ENCODE measurements at regions not wholly inside any gene's neighbourhood (a gene's known extent, or its start where the extent isn't known, plus 50 kb on each side); places are given as distances from the start of the nearest gene placed in this dataset.

DNA sequence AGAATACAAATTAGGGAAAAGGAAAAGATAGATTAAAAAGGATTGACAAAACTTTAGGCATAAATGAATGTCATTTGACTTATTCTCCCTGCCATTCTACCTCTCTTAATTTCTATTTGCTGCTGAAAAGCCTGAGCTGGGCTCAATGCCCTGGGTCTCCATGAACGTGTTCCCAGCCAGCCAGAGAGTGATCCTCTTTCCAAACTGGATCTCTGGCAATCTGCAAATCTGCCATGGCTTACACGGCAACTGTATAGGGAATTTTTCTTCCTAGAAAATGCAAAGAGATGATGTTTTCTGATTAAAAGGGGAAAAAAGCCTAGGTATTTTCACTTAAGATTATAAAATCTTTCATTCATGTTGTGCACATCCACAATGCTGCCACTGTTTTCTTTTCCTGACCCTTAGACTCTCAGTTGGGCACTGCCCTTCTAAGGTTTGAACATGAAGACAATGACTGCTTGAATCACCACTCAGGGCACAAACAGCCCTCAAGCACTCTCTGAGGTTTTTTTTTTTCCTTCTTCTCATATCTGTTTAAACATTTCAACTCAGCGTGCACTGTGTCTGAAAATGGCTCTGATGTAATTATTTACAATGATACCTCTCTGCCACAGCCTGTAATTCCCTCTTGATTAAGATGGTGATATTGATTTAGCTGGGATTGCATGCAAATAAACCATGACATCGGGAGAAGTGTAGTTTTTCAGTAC lies 60.3 kb downstream of the DACT1 start:
- in situ Hi-C loops (cut with HindIII; ENCODE audit: extremely low pct_ligation_motif_present, low pct_unique_long_range_greater_than_20kb) (no loop called here), intact Hi-C loops (cut with micrococcal nuclease; ENCODE audit: unreplicated experiment) (no loop called here)
- FAIRE-seq: no peak
- 5% methylated on average over 4 of the region's 4 CpGs for WGBS (ENCODE audit: low lambda C conversion rate)
- H3K9me3 ChIP-seq (ENCODE audit: low read length): no peaks in the 10 kb centered on the region
- ChIA-PET CTCF (ENCODE audit: low intra/inter-chr PET ratio, low total read pairs) (no interaction called here), POLR2A (no interaction called here)
- H3K79me2 ChIP-seq (ENCODE audit: insufficient read depth, low read length): no peaks in the 10 kb centered on the region
- peaks cover 6% of the 10 kb centered on the region for H3K4me1 ChIP-seq (ENCODE audit: insufficient read depth, low read length)
- H3K27ac ChIP-seq (ENCODE audit: extremely low read length, insufficient read depth, low read length): no peak overlapping the region
- no peaks in the 10 kb centered on the region for H3K27me3 ChIP-seq (ENCODE audit: control insufficient read depth in 1 of 2, insufficient read depth in 2 of 2, low read length in 2 of 2)
- H2AFZ ChIP-seq (ENCODE audit: low read length): no peak overlapping the region
- no peak overlapping the region for H3K9ac ChIP-seq (ENCODE audit: insufficient read depth, low read depth, low read length)
- no peak overlapping the region for H3K4me3 ChIP-seq (replicated peaks in 1 of 3; ENCODE audit: insufficient read depth in 1 of 3, low read depth in 2 of 3, low read length in 3 of 3)
- no peak for DNase-seq (ENCODE audit: low spot score)
- H3K4me2 ChIP-seq (ENCODE audit: low read depth, low read length): no peak overlapping the region
- TF ChIP-seq, protein P1, sequence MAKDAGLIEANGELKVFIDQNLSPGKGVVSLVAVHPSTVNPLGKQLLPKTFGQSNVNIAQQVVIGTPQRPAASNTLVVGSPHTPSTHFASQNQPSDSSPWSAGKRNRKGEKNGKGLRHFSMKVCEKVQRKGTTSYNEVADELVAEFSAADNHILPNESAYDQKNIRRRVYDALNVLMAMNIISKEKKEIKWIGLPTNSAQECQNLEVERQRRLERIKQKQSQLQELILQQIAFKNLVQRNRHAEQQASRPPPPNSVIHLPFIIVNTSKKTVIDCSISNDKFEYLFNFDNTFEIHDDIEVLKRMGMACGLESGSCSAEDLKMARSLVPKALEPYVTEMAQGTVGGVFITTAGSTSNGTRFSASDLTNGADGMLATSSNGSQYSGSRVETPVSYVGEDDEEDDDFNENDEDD (CRISPR knock-in tag; IDR thresholded peaks at IDR 0.05; ENCODE audit: borderline replicate concordance): no peak
- TF ChIP-seq ZNF790 (CRISPR knock-in tag; IDR thresholded peaks at IDR 0.05; ENCODE audit: borderline replicate concordance): no peak
- H3K36me3 ChIP-seq (replicated peaks in 1 of 2; ENCODE audit: control insufficient read depth in 1 of 2, insufficient read depth in 2 of 2, low read length in 2 of 2): no peaks in the 10 kb centered on the region
- ATAC-seq: no peak
- BruUV-seq (replicated peaks): no TSS peak
- no peaks in the 10 kb centered on the region for H4K20me1 ChIP-seq (ENCODE audit: insufficient read depth, low read length)

DNA sequence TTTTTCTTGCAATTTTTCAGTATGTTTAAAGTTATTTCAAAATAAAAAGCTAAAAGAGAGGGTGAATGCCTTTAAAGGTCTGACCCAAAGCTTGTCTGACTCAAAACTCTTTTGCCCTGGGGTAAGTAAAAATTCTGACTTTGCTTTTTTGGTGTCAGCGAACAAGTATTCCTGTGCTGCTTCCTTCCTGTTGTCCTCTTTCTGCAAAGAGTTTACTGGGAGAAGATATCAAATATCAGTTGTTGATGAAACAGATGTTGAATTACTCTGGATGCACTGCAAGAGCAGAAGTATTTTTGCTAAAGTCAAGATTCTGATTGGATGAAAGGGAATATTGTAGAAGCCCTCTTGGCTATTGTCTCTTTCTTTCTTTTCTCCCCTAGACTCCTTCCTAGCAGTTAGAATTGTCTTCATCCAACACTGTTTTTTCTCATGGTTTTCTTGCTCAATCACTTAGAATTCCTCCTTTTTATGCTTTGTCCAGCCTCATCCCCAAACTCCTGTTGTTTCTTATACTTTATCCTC lies 62.0 kb downstream of the DACT1 start:
- Histone ChIP-seq H3K36me3 (replicated peaks in 1 of 2; ENCODE audit: control insufficient read depth in 1 of 2, insufficient read depth in 2 of 2, low read length in 2 of 2) (no peaks in the 10 kb centered on the region), H3K4me2 (ENCODE audit: low read depth, low read length) (no peak overlapping the region), H3K27me3 (ENCODE audit: control insufficient read depth in 1 of 2, insufficient read depth in 2 of 2, low read length in 2 of 2) (no peaks in the 10 kb centered on the region), H3K27ac (ENCODE audit: extremely low read length, insufficient read depth, low read length) (no peak overlapping the region), H2AFZ (ENCODE audit: low read length) (no peak overlapping the region), H3K4me1 (ENCODE audit: insufficient read depth, low read length) (no peaks in the 10 kb centered on the region), H3K9ac (ENCODE audit: insufficient read depth, low read depth, low read length) (no peak overlapping the region), H3K9me3 (ENCODE audit: low read length) (no peaks in the 10 kb centered on the region), H4K20me1 (ENCODE audit: insufficient read depth, low read length) (no peaks in the 10 kb centered on the region), H3K4me3 (replicated peaks in 1 of 3; ENCODE audit: insufficient read depth in 1 of 3, low read depth in 2 of 3, low read length in 3 of 3) (no peak overlapping the region), H3K79me2 (ENCODE audit: insufficient read depth, low read length) (no peaks in the 10 kb centered on the region)
- POLR2A ChIA-PET: no interaction called here
- ATAC-seq (no peak), DNase-seq (ENCODE audit: low spot score) (no peak), FAIRE-seq (no peak)
- in situ Hi-C loops (cut with HindIII; ENCODE audit: extremely low pct_ligation_motif_present, low pct_unique_long_range_greater_than_20kb): no loop called here
- 7% methylated on average over 1 of the region's 1 CpG for WGBS (ENCODE audit: low lambda C conversion rate)
- no TSS peak for BruUV-seq (replicated peaks)
- CTCF ChIA-PET (ENCODE audit: low intra/inter-chr PET ratio, low total read pairs): no interaction called here
- intact Hi-C loops (cut with micrococcal nuclease; ENCODE audit: unreplicated experiment): no loop called here
- TF ChIP-seq HNRNPH1 (optimal IDR thresholded peaks at IDR 0.05; ENCODE audit: low read depth, low read length) (no peak), PHF21A (CRISPR knock-in tag; IDR thresholded peaks at IDR 0.05) (no peak), SRSF9 (IDR thresholded peaks at IDR 0.05; ENCODE audit: borderline replicate concordance, insufficient read depth, low read depth, low read length, poor library complexity, severe bottlenecking) (no peak), ZNF382 (CRISPR knock-in tag; IDR thresholded peaks at IDR 0.05; ENCODE audit: borderline replicate concordance) (no peak), ZNF788 (CRISPR knock-in tag; IDR thresholded peaks at IDR 0.05; ENCODE audit: borderline replicate concordance) (no peak), ZNF207 (IDR thresholded peaks at IDR 0.05; ENCODE audit: borderline replicate concordance) (no peak), ZKSCAN1 (IDR thresholded peaks at IDR 0.05; ENCODE audit: low read length) (no peak), ZNF367 (CRISPR knock-in tag; IDR thresholded peaks at IDR 0.05; ENCODE audit: borderline replicate concordance) (no peak), ZNF781 (CRISPR knock-in tag; IDR thresholded peaks at IDR 0.05; ENCODE audit: borderline replicate concordance, not compliant biosample characterization) (no peak), EEA1 (CRISPR knock-in tag; IDR thresholded peaks at IDR 0.05; ENCODE audit: borderline replicate concordance) (no peak), KLF9 (CRISPR knock-in tag; IDR thresholded peaks at IDR 0.05; ENCODE audit: low read depth) (no peak)
- TF ChIP-seq, protein P2, sequence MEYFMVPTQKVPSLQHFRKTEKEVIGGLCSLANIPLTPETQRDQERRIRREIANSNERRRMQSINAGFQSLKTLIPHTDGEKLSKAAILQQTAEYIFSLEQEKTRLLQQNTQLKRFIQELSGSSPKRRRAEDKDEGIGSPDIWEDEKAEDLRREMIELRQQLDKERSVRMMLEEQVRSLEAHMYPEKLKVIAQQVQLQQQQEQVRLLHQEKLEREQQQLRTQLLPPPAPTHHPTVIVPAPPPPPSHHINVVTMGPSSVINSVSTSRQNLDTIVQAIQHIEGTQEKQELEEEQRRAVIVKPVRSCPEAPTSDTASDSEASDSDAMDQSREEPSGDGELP (IDR thresholded peaks at IDR 0.05; ENCODE audit: borderline replicate concordance, low read depth): no peak
- TF ChIP-seq, protein P3, sequence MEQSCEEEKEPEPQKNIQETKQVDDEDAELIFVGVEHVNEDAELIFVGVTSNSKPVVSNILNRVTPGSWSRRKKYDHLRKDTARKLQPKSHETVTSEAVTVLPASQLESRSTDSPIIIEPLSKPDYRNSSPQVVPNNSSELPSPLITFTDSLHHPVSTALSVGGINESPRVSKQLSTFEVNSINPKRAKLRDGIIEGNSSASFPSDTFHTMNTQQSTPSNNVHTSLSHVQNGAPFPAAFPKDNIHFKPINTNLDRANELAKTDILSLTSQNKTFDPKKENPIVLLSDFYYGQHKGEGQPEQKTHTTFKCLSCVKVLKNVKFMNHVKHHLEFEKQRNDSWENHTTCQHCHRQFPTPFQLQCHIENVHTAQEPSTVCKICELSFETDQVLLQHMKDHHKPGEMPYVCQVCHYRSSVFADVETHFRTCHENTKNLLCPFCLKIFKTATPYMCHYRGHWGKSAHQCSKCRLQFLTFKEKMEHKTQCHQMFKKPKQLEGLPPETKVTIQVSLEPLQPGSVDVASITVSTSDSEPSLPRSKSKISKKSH (CRISPR knock-in tag; IDR thresholded peaks at IDR 0.05; ENCODE audit: borderline replicate concordance): no peak

All from HepG2 (cell line).